GM21360 (cell line): ENCODE measurements at regions not wholly inside any gene's neighbourhood (a gene's known extent, or its start where the extent isn't known, plus 50 kb on each side); places are given as distances from the start of the nearest gene placed in this dataset.

ENCODE experiments used
- ATAC-seq: cut with Tn5 transposase; IDR thresholded peaks from one replicate; pipeline ENCODE4 v1.9.1; 2021; ENCODE audit warnings: mild to moderate bottlenecking, moderate library complexity; ENCODE audit not compliant: unreplicated experiment

DNA sequence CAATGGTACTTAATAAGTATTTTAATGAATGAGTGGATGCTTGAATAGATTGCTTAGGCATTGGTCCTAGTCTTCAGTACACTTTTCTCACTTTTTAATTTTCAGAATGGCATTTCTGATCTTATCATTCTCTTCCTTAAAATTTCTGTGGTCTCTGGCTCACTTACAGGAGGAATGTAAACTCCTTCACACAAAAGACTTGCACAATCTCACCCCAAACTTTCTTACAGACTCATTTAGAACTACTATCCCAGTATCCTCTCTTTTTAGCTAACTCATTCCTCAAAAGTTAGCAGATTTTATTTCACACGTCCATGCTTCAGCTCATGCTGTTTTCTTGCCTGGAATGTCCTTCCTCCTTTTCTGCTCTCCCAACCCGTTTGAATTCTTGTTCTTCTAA is 350.1 kb downstream of the GRXCR1 start:
- no peak for ATAC-seq

DNA sequence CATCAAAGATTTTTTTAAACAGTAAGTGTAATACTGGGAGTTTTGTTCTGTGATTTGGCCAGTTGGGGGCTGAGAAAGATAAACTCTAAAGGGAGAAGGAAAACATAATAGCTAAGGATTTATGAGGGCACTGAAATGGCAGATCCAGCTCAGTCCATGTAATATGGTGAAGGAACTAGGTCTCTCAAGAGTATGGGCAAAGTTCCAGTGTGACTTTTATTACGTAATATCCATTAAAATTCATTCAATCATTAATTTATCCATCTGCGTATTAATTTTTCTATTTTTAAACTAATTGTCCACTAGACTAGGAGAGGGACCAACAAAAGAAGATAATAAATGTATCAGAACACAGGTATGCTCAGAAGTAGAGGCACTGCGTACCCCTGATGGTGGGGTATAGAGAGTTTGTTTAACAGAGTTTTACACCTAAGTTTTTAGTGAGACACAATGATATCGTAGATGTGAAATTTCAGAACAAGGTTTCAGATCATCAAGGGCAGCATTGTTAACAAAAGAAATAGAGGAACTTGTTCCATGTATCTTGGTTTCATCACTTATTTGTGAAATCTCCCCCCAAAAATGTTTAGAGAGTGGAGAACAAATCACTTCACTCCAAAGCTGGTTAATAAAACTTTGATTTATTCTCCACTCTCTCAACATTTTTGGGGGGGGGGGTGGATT is 351.1 kb downstream of the GRXCR1 start:
- ATAC-seq: no peak

DNA sequence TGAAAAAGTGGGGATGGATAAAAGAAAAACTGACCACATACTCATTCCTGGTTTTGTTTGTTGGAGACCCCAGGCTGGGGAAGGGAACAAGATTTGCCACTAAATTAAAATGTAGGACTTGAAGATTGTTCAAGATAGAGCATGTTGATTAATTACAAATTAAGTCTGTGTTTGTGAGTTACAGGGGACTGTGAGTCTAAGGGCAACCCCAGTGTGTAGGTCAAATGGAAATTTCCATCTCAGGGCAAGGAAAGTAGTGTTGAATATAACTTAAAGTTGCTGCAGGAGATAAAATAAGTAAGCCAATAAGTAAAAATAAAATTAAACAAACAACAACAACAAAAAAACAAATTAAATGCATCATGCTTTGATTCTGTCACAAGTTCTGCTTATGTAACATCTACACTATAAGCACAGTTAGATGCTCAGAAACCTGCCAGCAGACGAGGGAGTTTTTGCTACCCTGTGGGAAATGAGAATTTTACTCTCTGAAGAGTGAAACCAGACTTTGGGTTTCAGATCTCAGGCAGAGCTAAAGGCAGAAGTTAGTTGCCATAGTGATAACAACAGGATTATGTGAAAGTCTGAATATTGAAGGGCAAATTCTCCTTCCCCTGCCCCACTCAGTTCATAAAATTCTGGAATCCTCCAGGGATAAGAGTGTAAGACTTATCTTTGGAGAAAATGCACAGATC is 352.3 kb downstream of the GRXCR1 start:
- ATAC-seq: peak; percentile 99

DNA sequence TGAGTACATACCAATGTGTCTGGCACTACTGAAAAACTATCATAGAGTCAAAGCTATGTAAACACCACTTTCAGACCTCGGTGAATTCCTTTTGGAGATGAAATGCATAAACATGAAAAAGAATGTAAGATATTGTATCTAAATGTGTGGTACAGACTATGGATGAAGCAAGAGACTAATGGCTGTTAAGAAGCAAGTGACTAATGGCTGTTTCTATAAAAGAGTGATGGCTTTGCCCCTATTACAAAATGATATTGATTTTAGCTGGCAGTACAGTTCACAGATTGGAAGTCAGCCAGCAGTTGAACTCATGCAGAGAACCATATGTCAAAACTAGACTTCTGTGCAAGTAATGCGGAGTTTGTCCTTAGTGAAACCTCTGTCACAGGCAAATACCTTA is 359.3 kb downstream of the GRXCR1 start:
- no peak for ATAC-seq

DNA sequence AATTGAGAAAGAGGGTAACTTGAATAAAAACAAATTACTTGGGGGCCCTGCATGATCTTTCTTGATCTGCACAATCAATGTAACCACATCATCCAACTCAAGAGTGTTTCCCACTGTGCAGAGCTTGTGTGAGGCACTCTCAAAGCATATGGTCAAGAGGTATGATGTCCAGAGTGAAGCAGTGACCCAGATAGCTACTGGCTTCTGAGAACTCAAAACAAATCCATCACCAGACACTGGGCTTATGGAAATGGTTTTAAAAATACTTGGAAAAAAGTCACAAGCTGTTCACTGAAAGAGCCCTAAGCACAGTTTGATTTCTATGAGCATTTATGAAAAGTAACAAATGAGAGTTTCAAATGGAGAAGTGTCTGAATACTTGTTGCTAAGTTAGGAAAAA is 361.0 kb downstream of the GRXCR1 start:
- no peak for ATAC-seq

DNA sequence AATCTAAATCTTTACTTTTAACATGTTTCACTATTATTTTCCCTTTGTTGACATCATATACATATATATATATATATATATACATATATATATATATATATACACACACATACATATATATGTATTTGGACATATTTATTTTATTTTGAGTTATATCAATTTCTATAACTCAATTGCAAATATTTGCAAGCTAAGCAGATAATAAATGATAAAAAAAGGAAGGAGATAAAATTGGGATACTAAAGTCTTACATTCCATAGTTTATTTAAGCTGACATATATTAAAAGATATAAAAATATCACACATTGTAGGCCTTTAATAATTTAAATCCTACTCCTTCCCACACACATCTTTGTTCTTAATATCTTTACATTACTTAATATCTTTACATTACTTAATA is 372.2 kb downstream of the GRXCR1 start:
- no peak for ATAC-seq

DNA sequence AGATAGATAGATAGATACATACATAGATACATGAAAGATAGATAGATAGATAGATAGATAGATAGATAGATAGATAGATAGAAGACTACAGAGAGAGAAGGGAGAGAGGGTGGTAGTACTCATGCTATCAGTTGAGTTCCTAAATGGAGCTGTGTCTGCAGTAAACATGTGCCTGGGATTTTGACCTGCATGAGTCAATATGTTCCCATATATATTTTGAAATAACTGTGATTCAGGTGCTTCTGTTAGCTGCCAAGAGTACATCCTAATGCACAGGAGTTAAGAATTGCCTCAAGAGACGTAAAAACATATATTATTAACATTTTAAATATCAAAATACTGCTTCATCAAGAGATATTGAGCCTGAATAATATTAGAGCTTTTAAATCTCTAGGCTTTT is 379.4 kb downstream of the GRXCR1 start:
- ATAC-seq: no peak

DNA sequence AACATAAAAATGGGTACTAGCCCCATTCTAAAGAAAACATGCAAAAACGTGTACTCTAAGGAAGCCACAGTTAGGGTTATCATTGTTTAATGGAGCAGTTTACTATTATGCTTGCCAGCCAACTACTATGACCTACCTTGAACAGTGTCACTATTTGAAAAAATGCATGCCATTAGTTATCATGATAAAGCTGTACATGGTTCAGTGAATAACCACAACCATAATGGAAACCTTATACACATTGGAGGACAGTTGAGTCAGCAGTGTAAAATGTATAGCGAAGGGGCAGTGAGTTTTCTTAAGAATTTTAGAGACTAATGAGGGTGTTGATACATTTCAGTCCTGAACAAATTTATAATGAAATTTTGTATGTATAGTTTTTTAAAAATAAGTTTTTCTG is 381.9 kb downstream of the GRXCR1 start:
- no peak for ATAC-seq

DNA sequence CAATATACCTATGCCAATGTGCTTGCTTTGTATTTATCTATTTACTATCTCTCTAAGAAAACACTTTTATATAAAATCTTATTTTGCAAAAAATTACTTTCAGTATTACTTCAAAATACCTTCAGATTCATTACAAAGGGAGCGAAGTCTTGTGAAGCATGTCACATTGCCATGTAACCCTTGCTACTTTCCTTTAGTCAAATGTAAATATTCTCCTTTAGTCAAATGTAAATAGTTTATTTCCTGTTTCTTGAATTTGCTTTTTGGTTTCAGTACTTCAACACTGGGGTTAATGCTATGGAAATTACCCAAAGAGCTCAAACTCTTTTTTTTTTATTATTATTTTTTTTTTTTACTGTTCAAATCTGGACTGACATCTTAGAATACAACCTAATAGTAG is 383.3 kb downstream of the GRXCR1 start:
- ATAC-seq: no peak

DNA sequence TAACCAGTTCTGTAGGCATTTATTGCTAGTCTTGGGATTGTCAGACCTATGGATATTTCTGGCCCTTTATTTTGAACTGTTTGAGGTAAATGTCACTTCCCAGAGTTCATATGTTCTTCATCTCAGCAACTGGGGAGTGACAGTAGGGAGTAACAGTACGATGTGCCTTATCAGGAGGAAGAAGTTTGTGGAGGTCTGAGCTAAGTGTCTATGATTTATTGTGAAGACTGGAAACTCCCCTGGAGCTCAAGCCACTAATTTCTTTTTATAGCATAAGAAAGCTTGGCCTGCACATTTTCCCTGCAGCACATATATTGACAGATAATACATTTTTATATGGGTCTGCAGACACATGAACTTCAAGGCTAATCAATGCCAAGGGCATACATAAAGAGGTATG is 383.8 kb downstream of the GRXCR1 start:
- no peak for ATAC-seq

DNA sequence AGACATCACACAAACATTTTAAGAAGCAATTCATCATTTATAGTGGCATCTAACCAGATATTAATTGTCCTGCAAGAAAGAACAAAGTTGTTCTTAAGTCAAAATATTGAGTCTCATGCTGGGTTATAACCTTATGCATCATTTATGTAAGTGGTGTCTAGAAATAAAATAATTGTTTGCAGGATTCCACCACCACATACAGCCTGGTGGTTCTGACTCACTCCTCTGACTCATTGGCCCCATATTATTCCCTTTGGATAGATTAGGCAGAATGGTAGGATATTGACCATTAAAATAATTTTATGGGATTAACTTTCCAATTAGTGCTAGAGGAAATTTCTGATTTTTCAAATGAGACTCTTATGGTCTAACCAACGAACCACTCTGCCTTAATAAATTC is 384.5 kb downstream of the GRXCR1 start:
- ATAC-seq: no peak

DNA sequence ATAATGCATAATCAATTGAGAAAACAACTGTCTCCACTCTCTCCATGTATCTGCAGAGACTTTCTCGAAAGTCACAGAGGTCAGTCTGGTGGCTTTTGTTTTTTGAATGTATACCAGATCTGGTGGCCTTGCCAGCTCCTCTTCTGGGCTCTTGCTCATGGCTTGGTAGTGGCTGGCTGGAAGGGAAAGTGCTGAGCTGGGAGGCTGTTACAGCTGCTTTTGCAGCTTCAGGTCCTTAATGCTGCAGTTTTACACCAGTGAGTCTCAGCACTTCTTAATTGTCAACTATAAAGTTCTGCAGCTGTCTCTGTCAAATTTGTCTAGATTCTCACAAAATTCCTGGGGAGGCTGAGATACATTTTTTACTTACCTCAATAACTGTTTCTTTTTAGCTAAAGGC is 390.0 kb downstream of the GRXCR1 start:
- ATAC-seq: no peak

DNA sequence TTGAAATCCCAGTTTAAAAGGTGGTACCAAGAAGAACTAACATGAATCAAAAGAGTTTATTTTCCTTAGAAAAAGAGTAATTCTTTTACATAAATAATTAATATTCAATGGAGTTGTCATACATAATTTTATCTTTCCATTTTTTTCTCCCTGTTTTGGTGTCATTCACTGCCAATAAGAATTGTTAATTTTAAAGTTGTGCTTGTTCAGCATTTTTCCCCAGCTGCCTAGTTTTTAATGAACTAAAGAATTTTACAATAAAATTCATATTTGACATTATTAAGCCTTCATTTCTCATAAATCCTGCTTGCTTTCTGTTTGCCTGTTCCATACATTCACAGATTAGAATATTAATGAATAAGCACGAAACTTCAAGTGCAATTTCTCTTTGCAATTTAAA is 393.6 kb downstream of the GRXCR1 start:
- no peak for ATAC-seq

DNA sequence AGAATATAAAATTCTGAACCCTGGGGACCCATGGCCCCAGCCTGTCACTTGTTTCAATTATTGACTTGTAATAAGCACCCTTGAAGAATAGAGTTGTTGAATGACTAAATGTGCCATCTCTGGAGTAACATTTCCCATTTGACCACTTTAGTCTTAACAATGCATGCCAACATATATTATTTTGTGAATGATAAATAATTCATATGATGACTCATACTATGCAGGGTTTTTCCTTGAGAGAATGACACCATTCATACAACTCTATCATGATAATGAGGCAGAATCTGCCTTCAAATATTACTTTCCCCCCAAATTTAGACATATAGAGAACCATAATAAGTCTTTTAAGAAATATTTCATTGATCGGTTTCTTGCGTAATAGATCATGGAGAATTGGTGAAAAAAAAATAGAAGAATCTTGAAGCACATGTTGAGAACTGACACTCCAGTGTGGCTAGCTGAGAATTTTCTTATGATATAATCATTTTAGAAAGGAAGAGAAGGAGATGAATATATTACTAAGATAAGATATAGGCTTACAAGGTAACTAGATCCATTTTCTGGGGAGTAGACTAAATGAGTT is 404.5 kb downstream of the GRXCR1 start:
- no peak for ATAC-seq

DNA sequence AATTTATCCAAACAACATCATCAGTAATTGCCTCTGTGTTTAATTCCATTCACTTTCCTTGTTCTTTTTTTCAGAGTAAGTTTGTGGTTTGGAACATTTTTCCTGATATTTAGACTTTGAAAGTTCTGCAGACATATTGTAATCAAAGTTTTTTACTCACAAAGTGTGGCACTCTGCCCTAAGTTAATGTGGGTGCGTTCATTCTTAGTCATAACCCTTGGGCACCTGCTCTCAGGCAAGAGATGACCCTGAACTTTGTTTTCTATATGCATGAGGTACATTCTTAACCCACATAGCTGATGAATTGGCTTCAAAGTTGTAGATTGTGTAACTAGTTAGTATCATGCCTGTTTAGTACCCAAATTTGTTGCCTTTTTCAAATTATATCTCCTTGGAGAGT is 424.3 kb downstream of the GRXCR1 start:
- ATAC-seq: no peak

DNA sequence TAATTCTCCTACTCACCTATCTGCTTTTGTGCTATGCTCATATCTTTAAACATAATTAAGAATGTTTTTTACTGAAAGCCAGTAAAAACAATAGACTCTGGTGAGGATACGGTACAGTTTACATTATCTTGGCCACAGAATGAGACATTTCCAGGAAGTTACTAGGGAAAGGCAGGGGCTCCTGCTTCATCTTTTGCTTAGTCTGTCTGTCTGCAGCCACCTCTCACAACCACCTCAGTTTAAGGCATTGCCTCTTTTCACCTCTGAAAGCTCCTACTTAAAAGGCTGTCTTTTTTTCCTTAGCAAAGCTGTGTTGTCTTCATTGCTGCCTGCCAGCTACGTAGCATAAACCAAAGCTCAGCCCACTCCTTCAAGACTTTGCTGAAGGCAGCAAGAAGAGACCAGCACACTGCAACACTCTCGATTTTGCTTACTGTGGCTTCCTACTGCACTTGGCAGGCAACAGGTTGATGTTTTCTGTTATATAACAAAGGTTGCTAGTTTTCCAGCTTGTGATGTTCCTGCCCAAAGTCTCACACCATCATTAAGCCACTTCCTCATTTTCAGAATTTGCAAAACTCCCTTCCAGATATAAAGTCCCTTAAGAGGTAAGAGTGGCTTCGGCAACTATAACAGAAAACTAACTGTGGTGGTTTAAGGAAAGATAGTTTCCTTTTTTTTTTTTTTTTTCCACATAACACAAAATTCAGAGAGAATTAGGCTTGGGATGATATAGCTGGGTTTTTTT is 432.9 kb downstream of the GRXCR1 start:
- no peak for ATAC-seq

DNA sequence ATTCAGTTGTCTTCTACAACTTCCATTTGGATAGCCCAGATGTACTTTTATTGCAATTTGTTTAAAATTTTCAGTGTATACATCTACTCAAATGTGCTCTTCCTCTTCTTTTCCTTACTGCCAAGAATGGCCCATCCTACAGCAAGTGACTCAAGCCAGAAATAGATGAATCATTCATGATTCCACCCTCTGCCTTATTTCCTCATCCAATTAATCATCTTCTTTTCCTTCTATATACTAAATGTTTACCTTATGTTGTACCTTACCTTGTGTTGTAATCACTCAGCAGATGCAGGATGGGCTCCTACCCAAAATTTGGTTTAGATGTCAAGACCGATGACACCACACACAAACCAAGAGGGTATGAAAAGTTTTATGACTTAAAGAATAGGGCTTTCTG is 437.8 kb downstream of the GRXCR1 start:
- ATAC-seq: no peak

DNA sequence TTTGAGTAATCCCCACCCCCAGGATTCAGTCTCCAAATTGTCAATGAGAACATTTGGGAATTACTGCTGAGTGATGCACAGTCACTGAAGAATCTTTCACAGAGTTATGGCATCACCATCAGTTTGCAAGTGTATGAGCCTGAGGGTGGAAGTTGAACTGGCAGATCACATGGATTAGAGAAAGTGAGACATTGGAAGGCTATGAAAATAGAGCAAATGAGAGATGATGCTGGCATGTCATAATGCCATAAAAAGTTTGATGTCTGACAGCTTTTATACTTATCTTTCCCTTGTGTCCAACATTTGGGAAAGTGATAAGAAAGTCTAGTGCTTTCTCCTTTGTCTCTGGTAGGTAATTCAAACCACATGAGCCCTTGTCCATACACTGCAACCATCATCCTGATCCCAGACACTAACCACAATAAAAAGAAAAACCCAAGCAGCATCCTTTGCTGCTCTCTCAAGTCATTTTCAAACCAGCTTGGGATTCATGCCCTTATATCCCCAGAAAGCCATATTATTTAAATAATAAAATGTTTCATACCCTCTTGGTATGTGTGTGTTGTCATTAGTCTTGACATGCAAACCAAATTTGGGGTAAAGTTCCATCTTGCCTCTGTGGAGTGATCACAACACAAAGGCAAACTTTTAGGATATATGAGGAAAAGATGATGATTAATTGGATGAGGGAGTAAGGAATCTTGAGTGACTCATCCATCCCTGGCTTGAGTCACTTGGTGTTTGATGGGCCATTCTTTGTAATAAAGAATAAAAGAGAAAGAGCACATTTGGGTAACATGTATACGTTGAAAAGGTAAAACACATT is 438.9 kb downstream of the GRXCR1 start:
- no peak for ATAC-seq

DNA sequence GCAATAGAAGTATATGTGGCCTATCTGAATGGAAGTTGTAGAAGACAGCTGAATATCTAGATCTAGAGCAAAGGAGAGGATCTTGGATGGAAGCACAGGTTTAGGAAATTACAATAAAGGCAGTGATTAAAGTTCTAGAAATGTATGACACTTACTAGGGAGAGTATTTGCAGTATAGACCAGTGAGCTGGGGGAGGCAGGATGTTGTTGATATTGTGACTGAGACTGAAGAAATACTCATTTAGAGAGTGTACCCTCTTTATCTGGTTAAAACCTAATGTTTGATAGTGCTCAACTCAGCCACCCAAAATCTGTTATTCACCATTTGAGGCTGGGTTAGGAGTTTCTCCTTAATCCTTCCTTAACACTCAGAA is 439.5 kb downstream of the GRXCR1 start:
- no peak for ATAC-seq

DNA sequence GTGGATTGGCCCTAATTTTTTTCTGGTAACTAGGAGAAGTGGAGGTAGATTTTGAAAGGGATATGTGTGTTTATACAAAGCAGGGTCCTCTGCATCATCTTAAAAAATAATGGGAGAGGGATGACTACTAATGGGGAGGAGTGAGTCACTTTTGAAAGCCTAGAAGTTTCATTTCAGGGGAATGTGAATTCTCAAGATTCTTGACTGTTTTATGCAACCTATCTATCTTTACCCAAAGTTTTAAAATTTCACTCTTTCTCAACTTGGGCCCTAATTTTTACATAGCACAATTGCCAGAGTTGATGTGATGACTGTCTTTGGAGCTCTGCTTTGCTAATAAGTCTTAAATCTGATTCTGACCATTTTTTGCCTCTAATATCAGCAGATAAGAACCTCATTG is 445.2 kb downstream of the GRXCR1 start:
- no peak for ATAC-seq

DNA sequence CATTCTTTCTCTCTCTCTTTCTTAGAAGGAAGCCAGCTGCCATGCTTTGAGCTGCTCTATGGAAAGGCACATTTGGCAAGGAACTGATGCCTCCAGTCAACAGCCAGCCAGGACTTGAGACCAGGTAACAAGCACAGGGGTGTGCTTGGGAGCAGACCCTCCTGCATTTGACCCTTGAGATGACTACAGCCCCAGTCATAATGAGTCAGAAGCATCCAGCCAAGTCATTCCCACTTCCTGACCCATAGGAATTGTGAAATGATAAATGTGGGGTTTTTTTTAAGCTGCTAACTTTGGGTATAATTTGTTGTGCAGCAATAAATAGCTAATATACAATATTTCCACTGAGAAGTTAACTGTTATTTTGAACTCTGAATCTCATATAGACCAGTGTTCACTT is 446.9 kb downstream of the GRXCR1 start:
- ATAC-seq: no peak
